ENCODE measurements at regions not wholly inside any gene's neighbourhood (a gene's known extent, or its start where the extent isn't known, plus 50 kb on each side); places are given as distances from the start of the nearest gene placed in this dataset.

- Histone ChIP-seq H3K4me1 (ENCODE audit: control insufficient read depth, low read length) (no peaks in the 10 kb centered on the region), H3K4me2 (ENCODE audit: low read length) (no peak overlapping the region), H3K79me2 (ENCODE audit: control insufficient read depth, low read length) (no peaks in the 10 kb centered on the region), H3K36me3 (ENCODE audit: control insufficient read depth, low read length) (no peaks in the 10 kb centered on the region), H3K4me3 (ENCODE audit: low read length) (no peak overlapping the region), H3K27me3 (ENCODE audit: control insufficient read depth, low read length) (no peaks in the 10 kb centered on the region), H3K9me3 (ENCODE audit: control insufficient read depth, insufficient read depth, low read length) (no peaks in the 10 kb centered on the region), H4K20me1 (ENCODE audit: control insufficient read depth, insufficient read depth, low read depth, low read length) (no peaks in the 10 kb centered on the region), H3K9me2 (replicated peaks; ENCODE audit: control insufficient read depth, low read length) (no peaks in the 10 kb centered on the region), H3F3A (ENCODE audit: control insufficient read depth, insufficient read depth) (no peaks in the 10 kb centered on the region), H3K27ac (ENCODE audit: low read depth, low read length) (no peak overlapping the region)
- TF ChIP-seq EZH2phosphoT487 (IDR thresholded peaks at IDR 0.05; ENCODE audit: borderline replicate concordance, low read length) = no peak
Observed at GRCh38 chr3:159364511-159364910, 562.7 kb downstream of the MFSD1 start.

GRCh38 chr3:159366476-159366875, 564.6 kb downstream of the MFSD1 start:
- Histone ChIP-seq H3K79me2 (ENCODE audit: control insufficient read depth, low read length) (no peaks in the 10 kb centered on the region), H4K20me1 (ENCODE audit: control insufficient read depth, insufficient read depth, low read depth, low read length) (no peaks in the 10 kb centered on the region), H3F3A (ENCODE audit: control insufficient read depth, insufficient read depth) (no peaks in the 10 kb centered on the region), H3K27ac (ENCODE audit: low read depth, low read length) (no peak overlapping the region), H3K4me1 (ENCODE audit: control insufficient read depth, low read length) (no peaks in the 10 kb centered on the region), H3K9me2 (replicated peaks; ENCODE audit: control insufficient read depth, low read length) (no peaks in the 10 kb centered on the region), H3K4me3 (ENCODE audit: low read length) (no peak overlapping the region), H3K9me3 (ENCODE audit: control insufficient read depth, insufficient read depth, low read length) (no peaks in the 10 kb centered on the region), H3K36me3 (ENCODE audit: control insufficient read depth, low read length) (no peaks in the 10 kb centered on the region), H3K27me3 (ENCODE audit: control insufficient read depth, low read length) (no peaks in the 10 kb centered on the region), H3K4me2 (ENCODE audit: low read length) (no peak overlapping the region)
- TF ChIP-seq EZH2phosphoT487 (IDR thresholded peaks at IDR 0.05; ENCODE audit: borderline replicate concordance, low read length) = no peak
- TF ChIP-seq, protein P1, sequence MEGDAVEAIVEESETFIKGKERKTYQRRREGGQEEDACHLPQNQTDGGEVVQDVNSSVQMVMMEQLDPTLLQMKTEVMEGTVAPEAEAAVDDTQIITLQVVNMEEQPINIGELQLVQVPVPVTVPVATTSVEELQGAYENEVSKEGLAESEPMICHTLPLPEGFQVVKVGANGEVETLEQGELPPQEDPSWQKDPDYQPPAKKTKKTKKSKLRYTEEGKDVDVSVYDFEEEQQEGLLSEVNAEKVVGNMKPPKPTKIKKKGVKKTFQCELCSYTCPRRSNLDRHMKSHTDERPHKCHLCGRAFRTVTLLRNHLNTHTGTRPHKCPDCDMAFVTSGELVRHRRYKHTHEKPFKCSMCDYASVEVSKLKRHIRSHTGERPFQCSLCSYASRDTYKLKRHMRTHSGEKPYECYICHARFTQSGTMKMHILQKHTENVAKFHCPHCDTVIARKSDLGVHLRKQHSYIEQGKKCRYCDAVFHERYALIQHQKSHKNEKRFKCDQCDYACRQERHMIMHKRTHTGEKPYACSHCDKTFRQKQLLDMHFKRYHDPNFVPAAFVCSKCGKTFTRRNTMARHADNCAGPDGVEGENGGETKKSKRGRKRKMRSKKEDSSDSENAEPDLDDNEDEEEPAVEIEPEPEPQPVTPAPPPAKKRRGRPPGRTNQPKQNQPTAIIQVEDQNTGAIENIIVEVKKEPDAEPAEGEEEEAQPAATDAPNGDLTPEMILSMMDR (IDR thresholded peaks at IDR 0.05; ENCODE audit: low read depth, low read length, poor library complexity, severe bottlenecking) = no peak

GRCh38 chr3:159371961-159372360, 570.1 kb downstream of the MFSD1 start:
- TF ChIP-seq, protein P1 (IDR thresholded peaks at IDR 0.05; ENCODE audit: low read depth, low read length, poor library complexity, severe bottlenecking) = no peak
- no peak for TF ChIP-seq EZH2phosphoT487 (IDR thresholded peaks at IDR 0.05; ENCODE audit: borderline replicate concordance, low read length)
- Histone ChIP-seq H3F3A (ENCODE audit: control insufficient read depth, insufficient read depth) (no peaks in the 10 kb centered on the region), H3K4me2 (ENCODE audit: low read length) (no peak overlapping the region), H3K9me3 (ENCODE audit: control insufficient read depth, insufficient read depth, low read length) (no peaks in the 10 kb centered on the region), H3K9me2 (replicated peaks; ENCODE audit: control insufficient read depth, low read length) (no peaks in the 10 kb centered on the region), H3K79me2 (ENCODE audit: control insufficient read depth, low read length) (no peaks in the 10 kb centered on the region), H3K36me3 (ENCODE audit: control insufficient read depth, low read length) (no peaks in the 10 kb centered on the region), H3K4me1 (ENCODE audit: control insufficient read depth, low read length) (no peaks in the 10 kb centered on the region), H3K27me3 (ENCODE audit: control insufficient read depth, low read length) (no peaks in the 10 kb centered on the region), H4K20me1 (ENCODE audit: control insufficient read depth, insufficient read depth, low read depth, low read length) (no peaks in the 10 kb centered on the region), H3K4me3 (ENCODE audit: low read length) (no peak overlapping the region), H3K27ac (ENCODE audit: low read depth, low read length) (no peak overlapping the region)

DNA sequence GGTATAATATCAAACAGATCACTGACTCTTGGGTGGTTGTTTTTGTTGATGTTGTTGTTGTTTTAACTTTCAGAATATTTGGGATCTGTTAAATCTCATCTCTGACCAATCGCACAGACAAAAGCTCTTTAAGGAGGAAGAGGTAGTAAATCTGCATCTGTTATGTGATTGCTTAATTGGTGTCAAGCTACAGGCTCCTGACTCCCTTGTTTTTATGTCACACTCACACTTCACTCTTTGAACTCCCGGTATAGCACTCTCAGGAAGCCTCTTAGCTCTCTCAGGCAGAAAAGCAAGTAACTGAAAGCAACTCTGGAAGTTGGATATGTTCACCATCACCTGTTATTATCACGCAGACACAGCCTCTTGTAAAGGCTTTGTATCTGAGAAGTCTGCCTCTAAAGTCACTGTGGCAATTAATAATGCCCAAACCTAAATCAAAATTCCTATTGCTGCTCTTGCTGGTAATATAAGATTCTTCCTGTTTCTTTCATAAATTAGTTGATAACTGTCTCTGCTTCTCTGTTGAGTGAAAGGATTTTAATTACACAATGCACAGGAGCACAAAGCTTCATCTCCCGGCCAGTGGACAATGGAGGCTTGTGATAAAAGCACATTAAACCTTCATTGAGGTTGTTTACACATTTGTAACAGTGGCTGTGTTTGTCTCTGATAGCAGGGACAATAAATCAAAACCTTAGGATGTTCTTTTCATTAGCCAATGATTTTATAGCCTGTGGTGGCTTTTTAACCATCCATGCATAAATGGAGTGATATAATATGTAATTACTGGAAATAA, 576.7 kb downstream of the MFSD1 start:
- H3K27ac ChIP-seq (ENCODE audit: low read depth, low read length) = no peak overlapping the region
- H3K79me2 ChIP-seq (ENCODE audit: control insufficient read depth, low read length) = no peaks in the 10 kb centered on the region
- H3K4me3 ChIP-seq (ENCODE audit: low read length) = no peak overlapping the region
- H3K27me3 ChIP-seq (ENCODE audit: control insufficient read depth, low read length) = no peaks in the 10 kb centered on the region
- H3K4me2 ChIP-seq (ENCODE audit: low read length) = no peak overlapping the region
- no peaks in the 10 kb centered on the region for H3K9me3 ChIP-seq (ENCODE audit: control insufficient read depth, insufficient read depth, low read length)
- no peaks in the 10 kb centered on the region for H4K20me1 ChIP-seq (ENCODE audit: control insufficient read depth, insufficient read depth, low read depth, low read length)
- H3F3A ChIP-seq (ENCODE audit: control insufficient read depth, insufficient read depth) = no peaks in the 10 kb centered on the region
- H3K9me2 ChIP-seq (replicated peaks; ENCODE audit: control insufficient read depth, low read length) = no peaks in the 10 kb centered on the region
- TF ChIP-seq EZH2phosphoT487 (IDR thresholded peaks at IDR 0.05; ENCODE audit: borderline replicate concordance, low read length) = no peak
- TF ChIP-seq, protein P1 (IDR thresholded peaks at IDR 0.05; ENCODE audit: low read depth, low read length, poor library complexity, severe bottlenecking) = no peak
- no peaks in the 10 kb centered on the region for H3K36me3 ChIP-seq (ENCODE audit: control insufficient read depth, low read length)
- no peaks in the 10 kb centered on the region for H3K4me1 ChIP-seq (ENCODE audit: control insufficient read depth, low read length)

All from DOHH2 (cell line).